ENCODE measurements at regions not wholly inside any gene's neighbourhood (a gene's known extent, or its start where the extent isn't known, plus 50 kb on each side); places are given as distances from the start of the nearest gene placed in this dataset.

DNA sequence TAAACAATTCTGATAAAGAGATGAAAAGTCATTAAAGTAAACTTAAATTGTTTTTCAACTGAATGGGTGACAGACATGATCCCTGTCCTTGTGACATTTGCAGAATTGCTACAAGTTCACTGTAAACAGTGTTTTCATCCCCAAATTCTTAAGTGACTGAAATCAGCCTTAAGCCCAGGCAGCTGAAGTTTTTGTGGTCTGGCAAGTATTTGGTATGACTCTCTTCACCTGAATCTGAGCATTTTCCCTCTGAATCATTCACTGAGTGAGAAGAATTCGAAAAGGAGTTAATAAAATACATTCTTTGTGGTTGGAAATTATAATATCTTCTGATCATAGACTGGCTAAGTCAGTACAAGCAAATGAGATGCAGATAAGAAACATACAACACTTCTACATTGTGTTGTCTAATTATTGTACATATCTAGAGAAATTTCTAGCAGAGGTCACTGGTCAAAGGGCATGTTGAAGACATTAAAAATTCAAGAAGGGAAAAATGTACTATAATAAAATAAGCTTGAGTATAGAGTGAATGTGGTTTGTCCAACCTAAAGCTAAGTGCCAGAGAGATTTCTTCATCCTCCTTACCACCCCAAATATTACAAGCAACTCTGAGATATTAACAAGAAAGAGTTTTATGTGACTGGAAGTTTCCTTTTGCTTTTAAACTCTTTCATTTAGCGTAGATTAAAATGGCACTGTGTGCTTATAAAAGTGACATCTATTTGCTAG, 177.8 kb upstream of the DIO2 start:
- Histone ChIP-seq H3K4me3 (no peak overlapping the region), H3K27me3 (no peaks in the 10 kb centered on the region), H3K4me1 (no peaks in the 10 kb centered on the region), H3K27ac (no peak overlapping the region), H3K9me3 (no peaks in the 10 kb centered on the region), H3K36me3 (no peaks in the 10 kb centered on the region)
- intact Hi-C loops (cut with DNase I) = no loop called here
- no peak for ATAC-seq
- DNase-seq = no peak
- WGBS (ENCODE audit: insufficient coverage, low coverage, low lambda C conversion rate, missing lambda C conversion rate) = 33% methylated on average over 2 of the region's 2 CpGs
- TF ChIP-seq, protein P1, sequence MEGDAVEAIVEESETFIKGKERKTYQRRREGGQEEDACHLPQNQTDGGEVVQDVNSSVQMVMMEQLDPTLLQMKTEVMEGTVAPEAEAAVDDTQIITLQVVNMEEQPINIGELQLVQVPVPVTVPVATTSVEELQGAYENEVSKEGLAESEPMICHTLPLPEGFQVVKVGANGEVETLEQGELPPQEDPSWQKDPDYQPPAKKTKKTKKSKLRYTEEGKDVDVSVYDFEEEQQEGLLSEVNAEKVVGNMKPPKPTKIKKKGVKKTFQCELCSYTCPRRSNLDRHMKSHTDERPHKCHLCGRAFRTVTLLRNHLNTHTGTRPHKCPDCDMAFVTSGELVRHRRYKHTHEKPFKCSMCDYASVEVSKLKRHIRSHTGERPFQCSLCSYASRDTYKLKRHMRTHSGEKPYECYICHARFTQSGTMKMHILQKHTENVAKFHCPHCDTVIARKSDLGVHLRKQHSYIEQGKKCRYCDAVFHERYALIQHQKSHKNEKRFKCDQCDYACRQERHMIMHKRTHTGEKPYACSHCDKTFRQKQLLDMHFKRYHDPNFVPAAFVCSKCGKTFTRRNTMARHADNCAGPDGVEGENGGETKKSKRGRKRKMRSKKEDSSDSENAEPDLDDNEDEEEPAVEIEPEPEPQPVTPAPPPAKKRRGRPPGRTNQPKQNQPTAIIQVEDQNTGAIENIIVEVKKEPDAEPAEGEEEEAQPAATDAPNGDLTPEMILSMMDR (IDR thresholded peaks at IDR 0.05) = no peak
- TF ChIP-seq POLR2A (IDR thresholded peaks at IDR 0.05) = no peak

DNA sequence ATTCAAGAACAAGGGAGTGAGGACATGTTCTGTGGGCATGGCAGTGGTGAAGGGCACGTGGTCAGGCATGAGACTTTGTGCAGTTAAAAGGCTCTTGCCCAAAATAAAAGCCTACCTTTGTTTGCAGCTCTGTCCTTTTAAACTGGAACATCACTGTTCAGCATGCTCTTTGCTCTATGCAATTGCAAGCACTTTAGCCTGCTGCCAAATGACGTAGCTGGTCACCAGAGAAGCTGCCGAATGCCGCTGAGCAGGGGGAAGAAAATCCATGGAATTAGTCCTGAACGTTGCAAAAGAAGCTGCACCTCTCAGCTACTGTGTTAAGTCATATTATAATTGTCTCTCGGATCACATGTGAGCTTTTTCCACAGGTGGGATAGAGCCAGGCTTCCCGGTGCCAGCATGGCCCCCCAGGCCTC, 176.3 kb upstream of the DIO2 start:
- no peak overlapping the region for H3K27ac ChIP-seq
- WGBS (ENCODE audit: insufficient coverage, low coverage, low lambda C conversion rate, missing lambda C conversion rate) = 34% methylated on average over 7 of the region's 7 CpGs
- DNase-seq (peak in 1 of 3 donors; percentile 52), ATAC-seq (peak in 1 of 4 donors; percentile 48)
- no peaks in the 10 kb centered on the region for H3K27me3 ChIP-seq
- no peaks in the 10 kb centered on the region for H3K4me1 ChIP-seq
- H3K36me3 ChIP-seq = no peaks in the 10 kb centered on the region
- intact Hi-C loops (cut with DNase I) = no loop called here
- H3K4me3 ChIP-seq = no peak overlapping the region
- TF ChIP-seq, protein P1 (IDR thresholded peaks at IDR 0.05) = no peak
- TF ChIP-seq POLR2A (IDR thresholded peaks at IDR 0.05) = no peak
- H3K9me3 ChIP-seq = no peaks in the 10 kb centered on the region

DNA sequence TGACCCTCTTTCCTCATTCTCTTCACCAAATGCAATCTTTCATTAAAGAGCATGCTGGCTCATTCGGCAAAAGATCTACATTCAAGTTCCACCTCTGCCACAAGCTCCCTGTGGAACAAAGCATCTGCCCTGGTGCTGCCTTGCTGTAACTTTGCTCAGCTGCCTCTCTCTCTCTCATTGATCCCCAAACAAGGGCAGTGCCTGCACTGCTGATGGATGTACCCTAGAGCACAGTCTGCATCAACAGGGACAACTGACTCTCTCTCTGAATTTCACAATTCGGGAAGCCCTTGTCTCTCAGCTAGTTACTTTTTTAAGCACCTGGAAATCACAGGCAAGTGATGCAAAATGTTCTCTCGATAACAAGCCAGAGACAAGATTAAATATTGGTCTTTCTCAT, 174.0 kb upstream of the DIO2 start:
- H3K9me3 ChIP-seq = no peaks in the 10 kb centered on the region
- H3K27ac ChIP-seq = no peak overlapping the region
- intact Hi-C loops (cut with DNase I) = no loop called here
- H3K4me1 ChIP-seq = no peaks in the 10 kb centered on the region
- WGBS (ENCODE audit: insufficient coverage, low coverage, low lambda C conversion rate, missing lambda C conversion rate) = 48% methylated on average over 3 of the region's 3 CpGs
- TF ChIP-seq POLR2A (IDR thresholded peaks at IDR 0.05) = no peak
- no peak overlapping the region for H3K4me3 ChIP-seq
- H3K36me3 ChIP-seq = no peaks in the 10 kb centered on the region
- peak in 1 of 4 donors; percentile 18 for ATAC-seq
- DNase-seq = no peak
- no peaks in the 10 kb centered on the region for H3K27me3 ChIP-seq

GRCh38 chr14:80383223-80383622, 171.9 kb upstream of the DIO2 start:
- DNase-seq (no peak), ATAC-seq (no peak)
- TF ChIP-seq, protein P1 (IDR thresholded peaks at IDR 0.05) = no peak
- no peak for TF ChIP-seq POLR2A (IDR thresholded peaks at IDR 0.05)
- no peaks in the 10 kb centered on the region for H3K9me3 ChIP-seq
- intact Hi-C loops (cut with DNase I) = no loop called here
- WGBS (ENCODE audit: insufficient coverage, low coverage, low lambda C conversion rate, missing lambda C conversion rate) = 78% methylated on average over 1 of the region's 1 CpG
- no peak overlapping the region for H3K27ac ChIP-seq
- H3K27me3 ChIP-seq = no peaks in the 10 kb centered on the region
- H3K36me3 ChIP-seq = no peaks in the 10 kb centered on the region
- H3K4me3 ChIP-seq = no peak overlapping the region
- H3K4me1 ChIP-seq = no peaks in the 10 kb centered on the region

- 62% methylated on average over 4 of the region's 5 CpGs for WGBS (ENCODE audit: insufficient coverage, low coverage, low lambda C conversion rate, missing lambda C conversion rate)
- TF ChIP-seq, protein P1 (IDR thresholded peaks at IDR 0.05) = no peak
- TF ChIP-seq POLR2A (IDR thresholded peaks at IDR 0.05) = no peak
- ATAC-seq (no peak), DNase-seq (no peak)
- H3K9me3 ChIP-seq = no peaks in the 10 kb centered on the region
- no peaks in the 10 kb centered on the region for H3K27me3 ChIP-seq
- no peaks in the 10 kb centered on the region for H3K4me1 ChIP-seq
- H3K36me3 ChIP-seq = no peaks in the 10 kb centered on the region
- H3K27ac ChIP-seq = no peak overlapping the region
- no peak overlapping the region for H3K4me3 ChIP-seq
- intact Hi-C loops (cut with DNase I) = no loop called here
These were observed 170.6 kb upstream of the DIO2 start for GRCh38 chr14:80381807-80382363.

Measured in right lobe of liver (tissue), 6 donors.